Neural cell (in vitro differentiated cells): ENCODE measurements at regions not wholly inside any gene's neighbourhood (a gene's known extent, or its start where the extent isn't known, plus 50 kb on each side); places are given as distances from the start of the nearest gene placed in this dataset.

Source experiments
- EP300 ChIP-seq: fragments of 450-650 bp; conservative IDR thresholded peaks from 2 replicates; pipeline ENCODE4 v1.6.1; 2014; ENCODE audit warnings: antibody characterized with exemption, mild to moderate bottlenecking, moderate library complexity; ENCODE audit not compliant: poor library complexity, severe bottlenecking
- TF ChIP-seq, protein P1 (sequence below): fragments of 450-650 bp; IDR thresholded peaks from 2 replicates; pipeline ENCODE4 v1.5.1; 2014; ENCODE audit warnings: antibody characterized with exemption, mild to moderate bottlenecking, moderate library complexity; ENCODE audit not compliant: poor library complexity, severe bottlenecking

DNA sequence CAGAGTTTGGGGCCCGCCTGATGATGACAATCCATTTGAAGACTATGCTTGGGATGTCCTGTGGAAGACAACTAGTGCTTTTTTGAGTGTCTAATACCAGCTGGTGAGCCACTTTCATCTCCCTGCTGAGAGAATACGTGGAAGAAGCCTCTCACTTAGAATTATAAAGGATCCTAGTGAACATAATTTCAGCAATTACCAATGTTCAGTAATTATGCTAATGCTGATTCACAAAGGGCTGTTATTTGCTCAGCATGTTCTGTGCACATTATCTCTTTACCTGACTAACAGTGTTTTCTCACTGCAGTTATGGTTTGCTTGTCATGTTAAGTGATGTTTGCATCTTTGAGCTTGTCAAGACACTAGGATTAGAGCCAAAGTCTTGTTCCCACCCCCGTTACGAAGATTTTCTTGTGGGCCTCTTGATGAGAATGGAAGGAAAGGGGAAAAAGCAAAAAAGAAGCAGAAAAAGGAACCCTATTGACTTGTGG, 282.1 kb upstream of the CHD6 start:
- TF ChIP-seq, protein P1, sequence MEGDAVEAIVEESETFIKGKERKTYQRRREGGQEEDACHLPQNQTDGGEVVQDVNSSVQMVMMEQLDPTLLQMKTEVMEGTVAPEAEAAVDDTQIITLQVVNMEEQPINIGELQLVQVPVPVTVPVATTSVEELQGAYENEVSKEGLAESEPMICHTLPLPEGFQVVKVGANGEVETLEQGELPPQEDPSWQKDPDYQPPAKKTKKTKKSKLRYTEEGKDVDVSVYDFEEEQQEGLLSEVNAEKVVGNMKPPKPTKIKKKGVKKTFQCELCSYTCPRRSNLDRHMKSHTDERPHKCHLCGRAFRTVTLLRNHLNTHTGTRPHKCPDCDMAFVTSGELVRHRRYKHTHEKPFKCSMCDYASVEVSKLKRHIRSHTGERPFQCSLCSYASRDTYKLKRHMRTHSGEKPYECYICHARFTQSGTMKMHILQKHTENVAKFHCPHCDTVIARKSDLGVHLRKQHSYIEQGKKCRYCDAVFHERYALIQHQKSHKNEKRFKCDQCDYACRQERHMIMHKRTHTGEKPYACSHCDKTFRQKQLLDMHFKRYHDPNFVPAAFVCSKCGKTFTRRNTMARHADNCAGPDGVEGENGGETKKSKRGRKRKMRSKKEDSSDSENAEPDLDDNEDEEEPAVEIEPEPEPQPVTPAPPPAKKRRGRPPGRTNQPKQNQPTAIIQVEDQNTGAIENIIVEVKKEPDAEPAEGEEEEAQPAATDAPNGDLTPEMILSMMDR = no peak
- peak; percentile 55 for TF ChIP-seq EP300
